DOHH2 (cell line): ENCODE measurements at regions not wholly inside any gene's neighbourhood (a gene's known extent, or its start where the extent isn't known, plus 50 kb on each side); places are given as distances from the start of the nearest gene placed in this dataset.

ENCODE experiments used
- H3F3A ChIP-seq: fragments of 200-600 bp; sonication (generic), shearing (Covaris generic); 2 replicates; pipeline ENCODE4 v1.6.0; 2016; ENCODE audit warnings: antibody characterized with exemption, mild to moderate bottlenecking; ENCODE audit not compliant: control insufficient read depth, insufficient read depth
- H3K27ac ChIP-seq: fragments of 200-600 bp; sonication (generic); 2 replicates; pipeline ENCODE4 v1.5.1; 2014; ENCODE audit warnings: low read depth, mild to moderate bottlenecking, low read length, moderate library complexity
- H3K27me3 ChIP-seq: fragments of 200-600 bp; sonication (generic); 2 replicates; pipeline ENCODE4 v1.6.1; 2014; ENCODE audit warnings: mild to moderate bottlenecking, low read length, mixed read lengths; ENCODE audit not compliant: control insufficient read depth
- H3K36me3 ChIP-seq: fragments of 200-600 bp; sonication (generic); 2 replicates; pipeline ENCODE4 v1.6.1; 2014; ENCODE audit warnings: mild to moderate bottlenecking, low read length, moderate library complexity, mixed read lengths; ENCODE audit not compliant: control insufficient read depth
- H3K4me1 ChIP-seq: fragments of 200-600 bp; sonication (generic); 2 replicates; pipeline ENCODE4 v1.6.1; 2014; ENCODE audit warnings: mild to moderate bottlenecking, low read length, mixed read lengths; ENCODE audit not compliant: control insufficient read depth
- H3K4me2 ChIP-seq: fragments of 200-600 bp; sonication (generic); 2 replicates; pipeline ENCODE4 v1.6.0; 2014; ENCODE audit warnings: mild to moderate bottlenecking, low read length, moderate library complexity
- H3K4me3 ChIP-seq: fragments of 200-600 bp; sonication (generic); 2 replicates; pipeline ENCODE4 v1.5.1; 2014; ENCODE audit warnings: mild to moderate bottlenecking, low read length, mixed read lengths
- H3K79me2 ChIP-seq: fragments of 200-600 bp; sonication (generic); 2 replicates; pipeline ENCODE4 v1.6.1; 2014; ENCODE audit warnings: mild to moderate bottlenecking, low read length, mixed read lengths; ENCODE audit not compliant: control insufficient read depth
- H3K9me2 ChIP-seq: fragments of 200-600 bp; sonication (generic); replicated peaks from 2 replicates; pipeline ENCODE4 v1.6.1; 2014; ENCODE audit warnings: mild to moderate bottlenecking, low read length, mixed read lengths; ENCODE audit not compliant: control insufficient read depth
- H3K9me3 ChIP-seq: fragments of 200-600 bp; sonication (generic); 2 replicates; pipeline ENCODE4 v1.6.1; 2014; ENCODE audit warnings: antibody characterized with exemption, low read length, mixed read lengths; ENCODE audit not compliant: control insufficient read depth, insufficient read depth
- H4K20me1 ChIP-seq: fragments of 200-600 bp; sonication (generic); 2 replicates; pipeline ENCODE4 v1.6.0; 2014; ENCODE audit warnings: low read depth, mild to moderate bottlenecking, antibody characterized with exemption, low read length, moderate library complexity; ENCODE audit not compliant: control insufficient read depth, insufficient read depth
- EZH2phosphoT487 ChIP-seq: fragments of 200-600 bp; sonication (generic); IDR thresholded peaks from 2 replicates; pipeline ENCODE4 v1.6.1; 2017; ENCODE audit warnings: borderline replicate concordance, mild to moderate bottlenecking, antibody characterized with exemption, low read length, moderate library complexity, mixed read lengths
- TF ChIP-seq, protein P1 (sequence below): fragments of 200-600 bp; sonication (generic); IDR thresholded peaks from one replicate; pipeline ENCODE4 v1.5.1; 2014; ENCODE audit warnings: antibody characterized with exemption, mild to moderate bottlenecking, low read depth, low read length; ENCODE audit not compliant: poor library complexity, severe bottlenecking

- H3K27me3 ChIP-seq = no peaks in the 10 kb centered on the region
- H3K4me2 ChIP-seq = no peak overlapping the region
- TF ChIP-seq, protein P1, sequence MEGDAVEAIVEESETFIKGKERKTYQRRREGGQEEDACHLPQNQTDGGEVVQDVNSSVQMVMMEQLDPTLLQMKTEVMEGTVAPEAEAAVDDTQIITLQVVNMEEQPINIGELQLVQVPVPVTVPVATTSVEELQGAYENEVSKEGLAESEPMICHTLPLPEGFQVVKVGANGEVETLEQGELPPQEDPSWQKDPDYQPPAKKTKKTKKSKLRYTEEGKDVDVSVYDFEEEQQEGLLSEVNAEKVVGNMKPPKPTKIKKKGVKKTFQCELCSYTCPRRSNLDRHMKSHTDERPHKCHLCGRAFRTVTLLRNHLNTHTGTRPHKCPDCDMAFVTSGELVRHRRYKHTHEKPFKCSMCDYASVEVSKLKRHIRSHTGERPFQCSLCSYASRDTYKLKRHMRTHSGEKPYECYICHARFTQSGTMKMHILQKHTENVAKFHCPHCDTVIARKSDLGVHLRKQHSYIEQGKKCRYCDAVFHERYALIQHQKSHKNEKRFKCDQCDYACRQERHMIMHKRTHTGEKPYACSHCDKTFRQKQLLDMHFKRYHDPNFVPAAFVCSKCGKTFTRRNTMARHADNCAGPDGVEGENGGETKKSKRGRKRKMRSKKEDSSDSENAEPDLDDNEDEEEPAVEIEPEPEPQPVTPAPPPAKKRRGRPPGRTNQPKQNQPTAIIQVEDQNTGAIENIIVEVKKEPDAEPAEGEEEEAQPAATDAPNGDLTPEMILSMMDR = no peak
- no peak for TF ChIP-seq EZH2phosphoT487
- H3K4me3 ChIP-seq = no peak overlapping the region
- no peaks in the 10 kb centered on the region for H3K4me1 ChIP-seq
- H3K9me2 ChIP-seq = no peaks in the 10 kb centered on the region
- H3K79me2 ChIP-seq = no peaks in the 10 kb centered on the region
- no peaks in the 10 kb centered on the region for H4K20me1 ChIP-seq
- H3K9me3 ChIP-seq = no peaks in the 10 kb centered on the region
- H3K36me3 ChIP-seq = no peaks in the 10 kb centered on the region
- H3F3A ChIP-seq = no peaks in the 10 kb centered on the region
- no peak overlapping the region for H3K27ac ChIP-seq
Measured at GRCh38 chr2:160602073-160602472, 108.5 kb upstream of the RBMS1 start.

- Histone ChIP-seq H3K79me2 (no peaks in the 10 kb centered on the region), H4K20me1 (no peaks in the 10 kb centered on the region), H3K4me1 (no peaks in the 10 kb centered on the region), H3K36me3 (no peaks in the 10 kb centered on the region), H3K4me3 (no peak overlapping the region), H3F3A (no peaks in the 10 kb centered on the region), H3K4me2 (no peak overlapping the region), H3K27me3 (no peaks in the 10 kb centered on the region), H3K9me2 (no peaks in the 10 kb centered on the region), H3K27ac (no peak overlapping the region), H3K9me3 (no peaks in the 10 kb centered on the region)
- TF ChIP-seq, protein P1 = no peak
- no peak for TF ChIP-seq EZH2phosphoT487
Measured at GRCh38 chr2:160603771-160604510, 110.3 kb upstream of the RBMS1 start.

DNA sequence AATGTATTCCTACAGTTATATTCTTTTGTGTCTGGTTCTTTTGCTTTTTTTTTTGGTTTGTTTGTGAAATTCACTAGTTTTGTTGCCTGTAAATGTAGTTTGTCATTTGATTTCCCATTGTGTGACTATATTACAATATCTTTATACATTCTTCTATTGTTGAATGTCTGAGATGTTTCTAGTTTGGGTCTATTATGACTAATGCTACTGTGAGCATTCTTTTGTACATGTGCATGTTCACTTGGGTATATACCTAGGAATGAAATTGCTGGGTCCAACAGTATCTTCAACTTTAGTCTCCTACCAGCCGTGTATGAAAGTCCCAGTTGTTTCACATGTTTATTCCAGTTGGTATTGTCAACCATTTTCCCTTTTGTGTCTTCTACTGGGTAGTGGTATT, 112.7 kb upstream of the RBMS1 start:
- Histone ChIP-seq H3K9me2 (no peaks in the 10 kb centered on the region), H3K4me2 (no peak overlapping the region), H3K4me1 (no peaks in the 10 kb centered on the region), H3K36me3 (no peaks in the 10 kb centered on the region), H3F3A (no peaks in the 10 kb centered on the region), H3K27ac (no peak overlapping the region), H3K4me3 (no peak overlapping the region), H3K27me3 (no peaks in the 10 kb centered on the region), H3K9me3 (no peaks in the 10 kb centered on the region), H4K20me1 (no peaks in the 10 kb centered on the region), H3K79me2 (no peaks in the 10 kb centered on the region)
- TF ChIP-seq, protein P1 = no peak
- no peak for TF ChIP-seq EZH2phosphoT487
